Vagina (tissue), 2 donors: ENCODE measurements at regions not wholly inside any gene's neighbourhood (a gene's known extent, or its start where the extent isn't known, plus 50 kb on each side); places are given as distances from the start of the nearest gene placed in this dataset.

Experiments
- DNase-seq, 2 donors: peaks; one replicate each; pipeline ENCODE4 v3.0.0-alpha.2; 2017; ENCODE audit errors: extremely low spot score in 2 of 2
- H3K27ac ChIP-seq: fragments of 200-600 bp; sonication (generic); one replicate; pipeline ENCODE4 v1.5.1; 2019
- H3K27me3 ChIP-seq: fragments of 200-600 bp; sonication (generic); one replicate; pipeline ENCODE4 v1.5.1; 2019
- H3K36me3 ChIP-seq, 2 donors: fragments of 200-600 bp; sonication (generic); one replicate each; pipeline ENCODE4 v1.5.1; 2017 to 2019
- H3K4me1 ChIP-seq: fragments of 200-600 bp; sonication (generic); one replicate; pipeline ENCODE4 v1.5.1; 2019
- H3K4me3 ChIP-seq, 2 donors: fragments of 200-600 bp; sonication (generic); 1 replicate in 1 of 2; 2 replicates in 1 of 2; pipeline ENCODE4 v1.5.1; 2016 to 2019
- H3K9me3 ChIP-seq: fragments of 200-600 bp; sonication (generic); one replicate; pipeline ENCODE4 v1.5.1; 2019
- CTCF ChIP-seq, 3 experiments: fragments of 450-650 bp in 2 of 3; fragments of 200-600 bp in 1 of 3; sonication (generic) in 1 of 3; IDR thresholded peaks; one replicate each; pipeline ENCODE4 v1.5.1; 2017 to 2019; ENCODE audit warnings: antibody characterized with exemption in 3 of 3, mild to moderate bottlenecking in 2 of 3, moderate library complexity in 2 of 3
- POLR2A ChIP-seq, 2 donors: fragments of 450-650 bp; IDR thresholded peaks; one replicate each; pipeline ENCODE4 v1.6.1; 2017; ENCODE audit warnings: antibody characterized with exemption in 2 of 2, mild to moderate bottlenecking in 2 of 2, moderate library complexity in 2 of 2
- POLR2AphosphoS5 ChIP-seq, 2 donors: sonication (generic); formaldehyde crosslinking; IDR thresholded peaks; one replicate each; pipeline ENCODE4 v1.9.0; 2017; ENCODE audit warnings: antibody characterized with exemption in 2 of 2, mild to moderate bottlenecking in 2 of 2, low read depth in 1 of 2; ENCODE audit not compliant: insufficient read depth in 1 of 2
- intact Hi-C: fragments of 100-400 bp; cut with DNase I; formaldehyde crosslinking; loops from one replicate; pipeline ENCODE4 v1.15.1; 2023

GRCh38 chr5:66234241-66234640 is 90.1 kb downstream of the SREK1 start:
- intact Hi-C loops: no loop called here
- Histone ChIP-seq H3K27ac (no peak overlapping the region), H3K36me3 (no peaks in the 10 kb centered on the region), H3K4me1 (no peaks in the 10 kb centered on the region), H3K9me3 (no peaks in the 10 kb centered on the region), H3K4me3 (no peak overlapping the region), H3K27me3 (no peaks in the 10 kb centered on the region)
- TF ChIP-seq POLR2AphosphoS5 (IDR thresholded peaks at IDR 0.05; ENCODE audit: insufficient read depth in 1 of 2, low read depth in 1 of 2) (no peak), CTCF (IDR thresholded peaks at IDR 0.05) (no peak), POLR2A (IDR thresholded peaks at IDR 0.05) (no peak)
- no peak for DNase-seq

GRCh38 chr5:66238435-66238834 is 94.3 kb downstream of the SREK1 start:
- intact Hi-C loops: no loop called here
- Histone ChIP-seq H3K4me1 (no peaks in the 10 kb centered on the region), H3K36me3 (no peaks in the 10 kb centered on the region), H3K27me3 (no peaks in the 10 kb centered on the region), H3K4me3 (no peak overlapping the region), H3K9me3 (no peaks in the 10 kb centered on the region), H3K27ac (no peak overlapping the region)
- DNase-seq: no peak
- TF ChIP-seq POLR2A (IDR thresholded peaks at IDR 0.05): no peak
- TF ChIP-seq POLR2AphosphoS5 (IDR thresholded peaks at IDR 0.05; ENCODE audit: insufficient read depth in 1 of 2, low read depth in 1 of 2): no peak
- TF ChIP-seq CTCF (IDR thresholded peaks at IDR 0.05): no peak

- Histone ChIP-seq H3K4me3 (no peak overlapping the region), H3K27me3 (no peaks in the 10 kb centered on the region), H3K9me3 (no peaks in the 10 kb centered on the region), H3K36me3 (no peaks in the 10 kb centered on the region), H3K4me1 (no peaks in the 10 kb centered on the region), H3K27ac (no peak overlapping the region)
- TF ChIP-seq POLR2A (IDR thresholded peaks at IDR 0.05) (no peak), CTCF (IDR thresholded peaks at IDR 0.05) (no peak), POLR2AphosphoS5 (IDR thresholded peaks at IDR 0.05; ENCODE audit: insufficient read depth in 1 of 2, low read depth in 1 of 2) (no peak)
- intact Hi-C loops: no loop called here
- DNase-seq: no peak
Observed at GRCh38 chr5:66239034-66239433, 94.9 kb downstream of the SREK1 start.

DNA sequence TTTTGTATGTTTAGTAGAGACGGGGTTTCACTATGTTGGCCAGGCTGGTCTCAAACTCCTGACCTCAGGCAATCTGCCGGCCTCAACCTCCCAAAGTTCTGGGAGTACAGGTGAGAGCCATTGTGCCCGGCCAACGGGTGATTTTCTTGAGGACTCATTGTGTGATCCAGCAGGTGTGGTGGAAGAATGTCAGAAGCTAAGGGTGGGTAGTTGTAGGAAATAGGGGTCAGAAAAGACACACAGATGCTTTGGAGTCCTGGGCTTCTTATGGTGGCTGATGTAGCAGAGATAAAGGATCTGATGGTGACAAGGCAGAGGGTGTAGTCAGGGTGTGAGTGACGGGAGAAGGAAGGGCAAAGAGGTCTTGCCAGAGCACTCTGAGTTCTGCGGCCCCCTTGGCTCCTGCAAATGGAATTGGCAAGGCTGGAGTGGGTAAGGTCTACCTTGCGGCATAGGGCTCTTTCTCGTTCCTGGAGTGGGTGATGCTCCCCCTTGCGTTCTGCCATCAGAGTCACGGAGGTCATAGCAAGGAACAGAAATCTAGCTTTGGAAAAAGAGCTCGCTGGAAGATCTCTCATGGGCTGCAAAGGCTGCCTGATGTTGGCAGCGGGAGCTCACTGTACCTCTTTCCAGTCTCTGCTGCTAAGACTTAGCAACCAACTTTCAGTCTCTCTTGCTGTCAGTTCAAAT is 97.2 kb downstream of the SREK1 start:
- Histone ChIP-seq H3K36me3 (no peaks in the 10 kb centered on the region), H3K27ac (no peak overlapping the region), H3K4me1 (no peaks in the 10 kb centered on the region), H3K9me3 (no peaks in the 10 kb centered on the region), H3K27me3 (no peaks in the 10 kb centered on the region), H3K4me3 (no peak overlapping the region)
- intact Hi-C loops: no loop called here
- TF ChIP-seq POLR2A (IDR thresholded peaks at IDR 0.05) (no peak), POLR2AphosphoS5 (IDR thresholded peaks at IDR 0.05; ENCODE audit: insufficient read depth in 1 of 2, low read depth in 1 of 2) (no peak), CTCF (IDR thresholded peaks at IDR 0.05) (no peak)
- DNase-seq: no peak

DNA sequence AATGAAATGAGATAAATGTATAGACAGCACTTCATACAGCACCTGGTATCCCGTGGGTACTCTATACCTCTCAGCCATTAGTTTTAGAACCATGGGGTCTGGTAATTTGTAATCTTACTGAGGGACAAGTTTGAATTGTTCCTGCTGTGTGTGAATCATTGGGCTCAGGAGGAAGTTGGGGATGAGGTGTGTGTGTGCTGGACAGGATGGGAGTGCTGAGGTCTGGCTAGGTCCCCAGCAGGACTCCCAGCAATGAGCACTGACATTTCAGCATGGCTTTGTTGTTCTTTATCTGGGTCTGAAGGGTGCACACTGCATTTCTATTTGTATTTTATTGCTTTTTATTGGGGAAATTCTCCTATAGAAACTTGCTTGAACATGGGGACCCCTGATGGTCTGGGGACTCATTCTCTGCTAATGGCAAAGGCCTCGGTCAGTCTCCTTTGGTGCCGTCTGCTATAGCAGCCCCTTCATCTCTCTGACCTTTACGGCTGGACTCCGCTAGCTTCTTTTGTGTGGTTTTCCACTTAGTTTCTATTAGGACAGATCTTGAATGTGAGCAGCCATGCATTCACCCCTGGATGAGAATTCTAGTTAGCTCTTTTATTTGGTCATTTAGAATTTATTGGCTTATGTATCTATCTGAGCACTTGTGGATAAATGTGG is 98.1 kb downstream of the SREK1 start:
- Histone ChIP-seq H3K4me1 (no peaks in the 10 kb centered on the region), H3K36me3 (no peaks in the 10 kb centered on the region), H3K27ac (no peak overlapping the region), H3K4me3 (no peak overlapping the region), H3K27me3 (no peaks in the 10 kb centered on the region), H3K9me3 (no peaks in the 10 kb centered on the region)
- DNase-seq: no peak
- no peak for TF ChIP-seq POLR2A (IDR thresholded peaks at IDR 0.05)
- no peak for TF ChIP-seq POLR2AphosphoS5 (IDR thresholded peaks at IDR 0.05; ENCODE audit: insufficient read depth in 1 of 2, low read depth in 1 of 2)
- TF ChIP-seq CTCF (IDR thresholded peaks at IDR 0.05): no peak
- intact Hi-C loops: no loop called here
